ENCODE measurements at regions not wholly inside any gene's neighbourhood (a gene's known extent, or its start where the extent isn't known, plus 50 kb on each side); places are given as distances from the start of the nearest gene placed in this dataset.

- no peak overlapping the region for H2BK120ac ChIP-seq (replicated peaks; ENCODE audit: low read depth, low read length)
- H2AK5ac ChIP-seq (ENCODE audit: low read depth, low read length): no peak overlapping the region
- no peak overlapping the region for H3K9ac ChIP-seq (replicated peaks in 1 of 4; ENCODE audit: extremely low read depth in 1 of 4, low read depth in 3 of 4, low read length in 3 of 4)
- H2BK5ac ChIP-seq (ENCODE audit: low read depth, low read length): no peak overlapping the region
- H3K27ac ChIP-seq (ENCODE audit: low read depth, low read length): no peak overlapping the region
- FAIRE-seq: no peak
- H2AFZ ChIP-seq (ENCODE audit: low read length): no peak overlapping the region
- no peak overlapping the region for H3K4me3 ChIP-seq (ENCODE audit: extremely low read depth in 1 of 4, insufficient read depth in 2 of 4, low read depth in 3 of 4, low read length in 4 of 4)
- no peak overlapping the region for H2BK15ac ChIP-seq (ENCODE audit: low read length)
- H3K79me2 ChIP-seq (ENCODE audit: control insufficient read depth in 1 of 2, insufficient read depth in 2 of 2, low read length in 2 of 2): no peaks in the 10 kb centered on the region
- no peaks in the 10 kb centered on the region for H4K20me1 ChIP-seq (replicated peaks in 1 of 2; ENCODE audit: control insufficient read depth in 1 of 2, insufficient read depth in 2 of 2, low read length in 2 of 2)
- no peaks in the 10 kb centered on the region; the same call in 1 of the 2 replicates for H3K23me2 ChIP-seq (ENCODE audit: low read depth, low read length)
- H3K23ac ChIP-seq (ENCODE audit: insufficient read length): no peak overlapping the region
- no peak overlapping the region for H3K14ac ChIP-seq (ENCODE audit: insufficient read length)
- no peak overlapping the region for H2BK12ac ChIP-seq (ENCODE audit: low read depth, low read length)
- 78% methylated on average over 1 of the region's 1 CpG; no CpG with 5 or more reads in 1 of the 2 experiments for WGBS, 2 experiments (ENCODE audit: extremely low coverage in 1 of 2, insufficient coverage in 1 of 2, insufficient read length in 1 of 2, insufficient replicate concordance in 2 of 2, low coverage in 1 of 2, low lambda C conversion rate in 2 of 2, missing lambda C conversion rate in 1 of 2)
- H3K4ac ChIP-seq (replicated peaks; ENCODE audit: insufficient read length, low read depth, low read length): no peak overlapping the region
- H3K9me3 ChIP-seq (ENCODE audit: insufficient read depth in 2 of 2, low read depth in 1 of 2, low read length in 1 of 2): no peaks in the 10 kb centered on the region
- H4K91ac ChIP-seq (replicated peaks; ENCODE audit: insufficient read length, low read length): no peak overlapping the region
- DNase-seq (ENCODE audit: low read depth in 1 of 2, low spot score in 2 of 2): no peak
- H3K36me3 ChIP-seq (ENCODE audit: control insufficient read depth in 2 of 4, insufficient read depth in 4 of 4, low read length in 3 of 4): no peaks in the 10 kb centered on the region
- H3K79me1 ChIP-seq (ENCODE audit: low read depth, low read length): no peaks in the 10 kb centered on the region
- H2BK20ac ChIP-seq (ENCODE audit: low read length): no peak overlapping the region
- no peak overlapping the region for H3K4me2 ChIP-seq (ENCODE audit: insufficient read depth in 1 of 2, low read depth in 2 of 2, low read length in 2 of 2)
- H3K27me3 ChIP-seq (replicated peaks in 1 of 4; ENCODE audit: control insufficient read depth in 3 of 4, extremely low read depth in 1 of 4, insufficient read depth in 3 of 4, low read length in 3 of 4): no peaks in the 10 kb centered on the region
- H4K5ac ChIP-seq (ENCODE audit: insufficient read length, low read depth, low read length): no peak overlapping the region
- POLR2A ChIA-PET (ENCODE audit: partially characterized antibody): no interaction called here
- H3K56ac ChIP-seq (replicated peaks; ENCODE audit: insufficient read length, low read depth, low read length): no peak overlapping the region
- H3K18ac ChIP-seq (ENCODE audit: extremely low read depth, low read length): no peak overlapping the region
- CTCF ChIA-PET (ENCODE audit: partially characterized antibody): interaction anchor here (1.4 to 1.7 kb wide), 2 partner anchors 21 to 25 kb away, joined by 3 to 4 read pairs; no protein-coding TSS in a partner anchor
- peaks cover 0 to 2% (median 0%) of the 10 kb centered on the region in 4 experiments; a peak in 1 of 7 replicates for H3K4me1 ChIP-seq (replicated peaks in 1 of 4; ENCODE audit: control insufficient read depth in 3 of 4, insufficient read depth in 4 of 4, low read length in 3 of 4)
- no peak overlapping the region for H4K8ac ChIP-seq (ENCODE audit: extremely low read depth, insufficient read depth, low read length)
- TF ChIP-seq SIN3A (conservative IDR thresholded peaks at IDR 0.05 in 1 of 2, IDR thresholded peaks at IDR 0.05 in 1 of 2; ENCODE audit: low read depth in 1 of 2, low read length in 2 of 2) (no peak), HDAC2 (IDR thresholded peaks at IDR 0.05; ENCODE audit: borderline replicate concordance in 1 of 2, low read depth in 2 of 2, low read length in 2 of 2) (no peak), SIRT6 (IDR thresholded peaks at IDR 0.05; ENCODE audit: low read length) (no peak), BCL11A (IDR thresholded peaks at IDR 0.05; ENCODE audit: low read depth in 2 of 2, low read length in 2 of 2) (no peak), POU5F1 (IDR thresholded peaks at IDR 0.05; ENCODE audit: low read depth, low read length) (no peak), SAP30 (IDR thresholded peaks at IDR 0.05; ENCODE audit: insufficient read depth, insufficient replicate concordance, low read length) (no peak), CREB1 (IDR thresholded peaks at IDR 0.05) (no peak), EZH2 (IDR thresholded peaks at IDR 0.05; ENCODE audit: low read depth, low read length, severe bottlenecking) (no peak), ATF3 (IDR thresholded peaks at IDR 0.05; ENCODE audit: insufficient read depth, low read depth, low read length) (no peak), BRCA1 (IDR thresholded peaks at IDR 0.05; ENCODE audit: low read depth, low read length) (no peak)
- TF ChIP-seq, protein P1, sequence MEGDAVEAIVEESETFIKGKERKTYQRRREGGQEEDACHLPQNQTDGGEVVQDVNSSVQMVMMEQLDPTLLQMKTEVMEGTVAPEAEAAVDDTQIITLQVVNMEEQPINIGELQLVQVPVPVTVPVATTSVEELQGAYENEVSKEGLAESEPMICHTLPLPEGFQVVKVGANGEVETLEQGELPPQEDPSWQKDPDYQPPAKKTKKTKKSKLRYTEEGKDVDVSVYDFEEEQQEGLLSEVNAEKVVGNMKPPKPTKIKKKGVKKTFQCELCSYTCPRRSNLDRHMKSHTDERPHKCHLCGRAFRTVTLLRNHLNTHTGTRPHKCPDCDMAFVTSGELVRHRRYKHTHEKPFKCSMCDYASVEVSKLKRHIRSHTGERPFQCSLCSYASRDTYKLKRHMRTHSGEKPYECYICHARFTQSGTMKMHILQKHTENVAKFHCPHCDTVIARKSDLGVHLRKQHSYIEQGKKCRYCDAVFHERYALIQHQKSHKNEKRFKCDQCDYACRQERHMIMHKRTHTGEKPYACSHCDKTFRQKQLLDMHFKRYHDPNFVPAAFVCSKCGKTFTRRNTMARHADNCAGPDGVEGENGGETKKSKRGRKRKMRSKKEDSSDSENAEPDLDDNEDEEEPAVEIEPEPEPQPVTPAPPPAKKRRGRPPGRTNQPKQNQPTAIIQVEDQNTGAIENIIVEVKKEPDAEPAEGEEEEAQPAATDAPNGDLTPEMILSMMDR (IDR thresholded peaks at IDR 0.05; ENCODE audit: control extremely low read depth in 1 of 3, insufficient read depth in 1 of 3, low read depth in 1 of 3, low read length in 3 of 3): no peak
These were observed 98.2 kb downstream of the OLFM4 start for GRCh38 chr13:53126841-53127245.
